Neural crest cell (in vitro differentiated cells): ENCODE measurements at regions not wholly inside any gene's neighbourhood (a gene's known extent, or its start where the extent isn't known, plus 50 kb on each side); places are given as distances from the start of the nearest gene placed in this dataset.

Experiments used
- DNase-seq: peaks from one replicate; pipeline ENCODE4 v3.0.0; 2021; ENCODE audit warnings: low read depth, mixed read lengths, low spot score
- H3K27ac Mint-ChIP-seq: one replicate; pipeline ENCODE4 v1.8.0; 2021; ENCODE audit warnings: mild to moderate bottlenecking, mixed read lengths; ENCODE audit not compliant: unreplicated experiment
- H3K27me3 Mint-ChIP-seq: 2 replicates; pipeline ENCODE4 v1.8.0; 2021; ENCODE audit warnings: low read depth, mild to moderate bottlenecking, mixed read lengths
- H3K36me3 Mint-ChIP-seq: 2 replicates; pipeline ENCODE4 v1.8.0; 2021; ENCODE audit warnings: low read depth, mild to moderate bottlenecking, mixed read lengths
- H3K4me1 Mint-ChIP-seq: 2 replicates; pipeline ENCODE4 v1.8.0; 2021; ENCODE audit warnings: mixed read lengths
- H3K4me3 Mint-ChIP-seq: one replicate; pipeline ENCODE4 v1.8.0; 2021; ENCODE audit warnings: mild to moderate bottlenecking, mixed read lengths
- H3K9me3 Mint-ChIP-seq: 2 replicates; pipeline ENCODE4 v1.8.0; 2021; ENCODE audit warnings: mixed read lengths
- CTCF ChIP-seq: fragments of 200-600 bp; sonication (generic); conservative IDR thresholded peaks from 2 replicates; pipeline ENCODE4 v1.5.0; 2021; ENCODE audit warnings: antibody characterized with exemption, mild to moderate bottlenecking

- Mint-ChIP-seq H3K27ac (no peak overlapping the region), H3K9me3 (no peaks in the 10 kb centered on the region), H3K4me1 (no peaks in the 10 kb centered on the region), H3K36me3 (no peaks in the 10 kb centered on the region), H3K4me3 (no peak overlapping the region), H3K27me3 (peaks cover 6% of the 10 kb centered on the region)
- DNase-seq, result no peak
- TF ChIP-seq CTCF, result no peak
Observed at GRCh38 chr4:155473420-155474095, 96.8 kb upstream of the MAP9 start.

GRCh38 chr4:155468282-155468681 is 91.5 kb upstream of the MAP9 start:
- no peaks in the 10 kb centered on the region for H3K9me3 Mint-ChIP-seq
- TF ChIP-seq CTCF, result no peak
- no peak overlapping the region for H3K27ac Mint-ChIP-seq

GRCh38 chr4:155450676-155451075 is 73.9 kb upstream of the MAP9 start:
- Mint-ChIP-seq H3K9me3 (no peaks in the 10 kb centered on the region), H3K4me3 (no peak overlapping the region), H3K27me3 (no peaks in the 10 kb centered on the region), H3K27ac (no peak overlapping the region), H3K4me1 (no peaks in the 10 kb centered on the region), H3K36me3 (no peaks in the 10 kb centered on the region)
- no peak for TF ChIP-seq CTCF
- no peak for DNase-seq

More at GRCh38 chr4:155468282-155468681, 91.5 kb upstream of the MAP9 start:
- Mint-ChIP-seq H3K4me3 (no peak overlapping the region), H3K27me3 (no peaks in the 10 kb centered on the region), H3K36me3 (no peaks in the 10 kb centered on the region), H3K4me1 (no peaks in the 10 kb centered on the region)
- DNase-seq, result no peak

- TF ChIP-seq CTCF, result no peak
- Mint-ChIP-seq H3K9me3 (no peaks in the 10 kb centered on the region), H3K27me3 (peaks cover 11% of the 10 kb centered on the region), H3K36me3 (no peaks in the 10 kb centered on the region), H3K4me3 (no peak overlapping the region), H3K4me1 (peaks cover 5% of the 10 kb centered on the region), H3K27ac (no peak overlapping the region)
- no peak for DNase-seq
Observed at GRCh38 chr4:155445306-155445705, 68.5 kb upstream of the MAP9 start.

GRCh38 chr4:155444721-155445120 is 68.0 kb upstream of the MAP9 start:
- Mint-ChIP-seq H3K4me3 (no peak overlapping the region), H3K36me3 (no peaks in the 10 kb centered on the region), H3K27ac (no peak overlapping the region), H3K27me3 (peaks cover 11% of the 10 kb centered on the region), H3K9me3 (no peaks in the 10 kb centered on the region), H3K4me1 (peaks cover 5% of the 10 kb centered on the region)
- DNase-seq, result no peak
- no peak for TF ChIP-seq CTCF
